ENCODE measurements at regions not wholly inside any gene's neighbourhood (a gene's known extent, or its start where the extent isn't known, plus 50 kb on each side); places are given as distances from the start of the nearest gene placed in this dataset.

DNA sequence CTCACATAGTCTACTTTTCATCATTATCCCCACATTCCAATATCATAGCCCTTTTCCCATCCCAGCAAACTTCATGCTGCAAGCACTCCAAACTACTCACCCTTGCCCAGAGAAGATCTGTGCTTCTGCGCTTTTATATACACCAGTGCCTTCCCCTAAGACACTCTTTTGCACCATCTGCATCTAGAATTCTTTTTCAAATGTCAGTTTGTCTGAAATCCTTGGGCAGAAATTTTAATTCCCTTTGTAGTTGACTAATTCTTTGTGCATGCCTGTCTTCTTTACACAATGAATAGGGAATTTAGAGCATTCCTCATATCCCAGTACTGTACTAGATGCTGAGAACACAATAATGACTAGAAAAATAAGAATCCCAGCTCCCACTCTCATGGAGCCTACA lies 298.9 kb downstream of the KCNN2 start:
- H3K27me3 ChIP-seq, result no peaks in the 10 kb centered on the region
- H3K9me3 ChIP-seq, result no peaks in the 10 kb centered on the region
- no peaks in the 10 kb centered on the region for H3K4me1 ChIP-seq
- intact Hi-C loops (cut with DNase I), result no loop called here
- DNase-seq, result no peak
- no peaks in the 10 kb centered on the region for H3K36me3 ChIP-seq
- no peak overlapping the region for H3K27ac ChIP-seq
- H3K9ac ChIP-seq (ENCODE audit: low read depth in 2 of 2, low read length in 2 of 2), result no peak overlapping the region
- no peak overlapping the region for H3K4me3 ChIP-seq
- no peak for TF ChIP-seq CTCF (IDR thresholded peaks at IDR 0.05)

DNA sequence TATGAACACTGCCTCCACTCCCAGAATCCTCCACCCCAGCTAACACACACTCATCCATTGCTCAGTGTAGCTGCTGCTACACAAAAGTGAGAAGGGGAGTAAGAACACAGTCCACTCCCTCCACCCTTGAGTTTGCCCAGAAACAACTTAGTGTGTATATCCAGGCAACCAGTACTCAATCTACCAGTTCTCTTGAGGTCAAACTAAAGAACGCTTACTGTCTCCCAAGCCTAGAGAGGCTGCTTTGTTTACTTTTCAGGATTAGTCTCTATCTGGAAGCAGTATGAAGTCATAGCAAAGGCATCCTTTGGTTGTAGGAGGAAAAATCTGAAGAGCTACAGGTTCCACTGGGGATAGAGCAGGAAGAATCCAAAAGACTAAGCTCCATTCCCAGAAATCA lies 296.3 kb downstream of the KCNN2 start:
- Histone ChIP-seq H3K27ac (no peak overlapping the region), H3K4me3 (no peak overlapping the region), H3K9ac (ENCODE audit: low read depth in 2 of 2, low read length in 2 of 2) (no peak overlapping the region), H3K9me3 (no peaks in the 10 kb centered on the region), H3K27me3 (no peaks in the 10 kb centered on the region), H3K36me3 (no peaks in the 10 kb centered on the region), H3K4me1 (no peaks in the 10 kb centered on the region)
- intact Hi-C loops (cut with DNase I), result no loop called here
- TF ChIP-seq CTCF (IDR thresholded peaks at IDR 0.05), result no peak
- no peak for DNase-seq

DNA sequence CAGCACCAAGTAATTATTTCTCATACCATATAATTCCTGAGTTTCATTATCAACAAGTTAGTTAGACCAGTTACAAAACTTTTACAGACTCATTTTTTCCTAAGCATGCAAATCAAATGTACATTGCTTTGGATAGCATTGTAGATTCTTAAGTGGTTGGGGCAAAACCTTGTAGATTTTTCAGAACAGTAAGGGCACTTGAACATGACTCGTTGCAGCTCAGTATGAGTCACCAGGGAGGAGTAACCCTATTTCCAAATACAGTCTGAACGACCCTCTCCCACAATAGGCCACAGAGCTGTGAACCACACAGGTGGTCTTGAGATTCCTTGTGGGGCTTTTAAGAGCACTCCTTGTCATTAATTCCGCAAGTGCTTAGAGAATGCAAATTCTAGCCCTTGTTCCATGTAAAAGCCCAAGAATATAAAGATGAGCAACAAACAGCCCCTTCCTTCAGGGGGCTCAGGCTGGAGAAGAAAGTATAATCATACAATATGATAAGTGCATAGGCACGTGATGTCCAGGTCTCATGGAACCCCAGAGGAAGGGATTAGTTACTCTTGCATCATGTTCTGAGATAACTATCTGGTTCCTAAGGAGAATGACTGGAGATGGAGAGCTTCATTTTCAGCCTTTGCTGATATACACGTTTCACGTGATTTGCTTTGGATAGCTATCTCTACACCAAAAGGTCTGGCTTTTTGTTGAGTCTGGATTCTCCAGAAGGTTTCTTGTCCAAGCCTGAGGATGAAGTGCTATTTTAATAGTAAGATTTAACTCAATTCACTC lies 295.7 kb downstream of the KCNN2 start:
- no peaks in the 10 kb centered on the region for H3K36me3 ChIP-seq
- TF ChIP-seq CTCF (IDR thresholded peaks at IDR 0.05), result no peak
- H3K27me3 ChIP-seq, result no peaks in the 10 kb centered on the region
- H3K27ac ChIP-seq, result no peak overlapping the region
- intact Hi-C loops (cut with DNase I), result no loop called here
- no peak for DNase-seq
- H3K9me3 ChIP-seq, result no peaks in the 10 kb centered on the region
- H3K4me1 ChIP-seq, result no peaks in the 10 kb centered on the region
- no peak overlapping the region for H3K4me3 ChIP-seq
- H3K9ac ChIP-seq (ENCODE audit: low read depth in 2 of 2, low read length in 2 of 2), result no peak overlapping the region

DNA sequence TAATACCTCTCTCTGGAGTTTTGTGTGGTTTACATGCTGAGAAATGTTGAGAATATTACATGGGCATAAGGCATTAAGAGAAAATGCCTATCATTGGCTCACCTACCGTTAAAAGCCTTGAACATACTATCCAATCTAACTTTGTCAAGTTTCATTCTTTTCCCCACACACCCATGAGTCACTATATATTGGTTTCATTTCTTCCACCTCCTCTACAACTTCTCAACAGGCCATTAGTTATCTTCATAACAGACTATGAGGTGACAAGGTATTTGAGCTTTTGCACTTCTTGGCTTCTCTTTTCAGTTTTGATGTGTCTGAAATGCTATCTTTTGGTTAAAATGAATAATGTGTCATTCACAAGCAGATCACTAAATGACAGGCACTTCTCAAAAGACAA lies 288.0 kb downstream of the KCNN2 start:
- H3K4me3 ChIP-seq, result no peak overlapping the region
- no peak overlapping the region for H3K9ac ChIP-seq (ENCODE audit: low read depth in 2 of 2, low read length in 2 of 2)
- TF ChIP-seq CTCF (IDR thresholded peaks at IDR 0.05), result no peak
- no peaks in the 10 kb centered on the region for H3K36me3 ChIP-seq
- H3K27me3 ChIP-seq, result no peaks in the 10 kb centered on the region
- H3K9me3 ChIP-seq, result no peaks in the 10 kb centered on the region
- DNase-seq, result no peak
- intact Hi-C loops (cut with DNase I), result no loop called here
- H3K27ac ChIP-seq, result no peak overlapping the region
- H3K4me1 ChIP-seq, result no peaks in the 10 kb centered on the region

DNA sequence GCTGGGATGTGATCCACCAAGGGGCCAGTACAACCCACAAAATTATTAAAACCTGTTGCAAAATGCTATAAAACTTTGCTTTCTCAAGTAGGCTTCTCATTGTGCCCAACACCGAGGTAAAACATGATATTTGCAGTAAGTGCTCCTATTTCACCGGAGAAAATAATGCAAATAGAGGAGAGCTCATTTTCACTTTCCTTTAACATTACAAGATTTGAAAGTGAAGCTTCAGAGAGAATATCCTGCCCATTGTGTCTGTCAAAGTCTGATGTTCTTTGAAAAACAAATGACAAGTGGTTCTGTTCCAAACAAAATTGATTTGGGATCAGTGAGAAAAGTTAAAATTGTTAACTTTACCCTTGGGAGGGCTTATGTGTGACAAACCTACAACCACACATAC lies 287.1 kb downstream of the KCNN2 start:
- intact Hi-C loops (cut with DNase I), result no loop called here
- H3K27ac ChIP-seq, result no peak overlapping the region
- no peaks in the 10 kb centered on the region for H3K9me3 ChIP-seq
- H3K4me1 ChIP-seq, result no peaks in the 10 kb centered on the region
- H3K9ac ChIP-seq (ENCODE audit: low read depth in 2 of 2, low read length in 2 of 2), result no peak overlapping the region
- no peaks in the 10 kb centered on the region for H3K27me3 ChIP-seq
- H3K4me3 ChIP-seq, result no peak overlapping the region
- no peak for TF ChIP-seq CTCF (IDR thresholded peaks at IDR 0.05)
- no peak for DNase-seq
- H3K36me3 ChIP-seq, result no peaks in the 10 kb centered on the region

Measured in colonic mucosa (tissue), 4 donors.